Peyer's patch (tissue), 4 donors: ENCODE measurements at regions not wholly inside any gene's neighbourhood (a gene's known extent, or its start where the extent isn't known, plus 50 kb on each side); places are given as distances from the start of the nearest gene placed in this dataset.

Experiments used
- DNase-seq, 3 donors: peaks; one replicate each; pipeline ENCODE4 v3.0.0-alpha.2; 2017 to 2019
- H3K27ac ChIP-seq, 4 donors: fragments of 200-600 bp; sonication (generic); one replicate each; pipeline ENCODE4 v1.5.1; 2016 to 2019
- H3K27me3 ChIP-seq, 2 donors: fragments of 200-600 bp; sonication (generic); one replicate each; pipeline ENCODE4 v1.5.1; 2019
- H3K36me3 ChIP-seq, 3 donors: fragments of 200-600 bp; sonication (generic); one replicate each; pipeline ENCODE4 v1.5.1; 2016 to 2019
- H3K4me1 ChIP-seq, 4 donors: fragments of 200-600 bp; sonication (generic); one replicate each; pipeline ENCODE4 v1.5.1; 2016 to 2019
- H3K4me3 ChIP-seq, 4 donors: fragments of 200-600 bp; sonication (generic); 1 replicate in 3 of 4; 2 replicates in 1 of 4; pipeline ENCODE4 v1.5.1; 2016 to 2019; ENCODE audit warnings: mild to moderate bottlenecking in 1 of 4
- H3K9me3 ChIP-seq, 4 donors: fragments of 200-600 bp; sonication (generic); one replicate each; pipeline ENCODE4 v1.5.1; 2016 to 2019; ENCODE audit warnings: mild to moderate bottlenecking in 1 of 4
- CTCF ChIP-seq, 6 experiments: fragments of 450-650 bp in 4 of 6; fragments of 200-600 bp in 2 of 6; sonication (generic) in 1 of 6; IDR thresholded peaks; one replicate each; pipeline ENCODE4 v1.5.1; 2017 to 2019; ENCODE audit warnings: antibody characterized with exemption in 6 of 6, mild to moderate bottlenecking in 3 of 6, moderate library complexity in 1 of 6
- POLR2A ChIP-seq, 2 donors: fragments of 450-650 bp; IDR thresholded peaks; one replicate each; pipeline ENCODE4 v1.5.1; 2017; ENCODE audit warnings: antibody characterized with exemption in 2 of 2, mild to moderate bottlenecking in 2 of 2, moderate library complexity in 2 of 2

- peak in 1 of 3 donors; percentile 33 for DNase-seq
- Histone ChIP-seq H3K4me3 (no peak overlapping the region), H3K9me3 (no peaks in the 10 kb centered on the region), H3K36me3 (no peaks in the 10 kb centered on the region), H3K4me1 (peaks cover 0 to 8% (median 0%) of the 10 kb centered on the region in 4 donors), H3K27me3 (peaks cover 0 to 4% of the 10 kb centered on the region in 2 donors), H3K27ac (no peak overlapping the region)
- TF ChIP-seq CTCF (IDR thresholded peaks at IDR 0.05): no peak
- TF ChIP-seq POLR2A (IDR thresholded peaks at IDR 0.05): no peak
Observed at GRCh38 chr5:1662559-1663085, 137.0 kb downstream of the MRPL36 start.

GRCh38 chr5:1661831-1662558 lies 137.6 kb downstream of the MRPL36 start:
- H3K9me3 ChIP-seq: no peaks in the 10 kb centered on the region
- peaks cover 0 to 7% (median 0%) of the 10 kb centered on the region in 4 donors for H3K4me1 ChIP-seq
- TF ChIP-seq POLR2A (IDR thresholded peaks at IDR 0.05): no peak
- TF ChIP-seq CTCF (IDR thresholded peaks at IDR 0.05): no peak
- H3K27ac ChIP-seq: no peak overlapping the region
- H3K27me3 ChIP-seq: no peaks in the 10 kb centered on the region
- no peaks in the 10 kb centered on the region for H3K36me3 ChIP-seq
- DNase-seq: peak in 1 of 3 donors; percentile 7
- no peak overlapping the region for H3K4me3 ChIP-seq

GRCh38 chr5:1661311-1661710 lies 137.6 kb upstream of the LPCAT1 start:
- no peak overlapping the region for H3K4me3 ChIP-seq
- no peaks in the 10 kb centered on the region for H3K36me3 ChIP-seq
- peak in 1 of 3 donors; percentile 26 for DNase-seq
- no peaks in the 10 kb centered on the region for H3K27me3 ChIP-seq
- no peaks in the 10 kb centered on the region for H3K9me3 ChIP-seq
- H3K27ac ChIP-seq: no peak overlapping the region
- peaks cover 0 to under 1% (median 0%) of the 10 kb centered on the region in 4 donors for H3K4me1 ChIP-seq
- TF ChIP-seq CTCF (IDR thresholded peaks at IDR 0.05) (no peak), POLR2A (IDR thresholded peaks at IDR 0.05) (no peak)

- no peak overlapping the region for H3K27ac ChIP-seq
- peak in 2 of 3 donors; percentile 2 to 22 for DNase-seq
- TF ChIP-seq POLR2A (IDR thresholded peaks at IDR 0.05) (no peak), CTCF (IDR thresholded peaks at IDR 0.05) (no peak)
- H3K36me3 ChIP-seq: no peaks in the 10 kb centered on the region
- H3K27me3 ChIP-seq: no peaks in the 10 kb centered on the region
- no peak overlapping the region for H3K4me3 ChIP-seq
- no peaks in the 10 kb centered on the region for H3K9me3 ChIP-seq
- no peaks in the 10 kb centered on the region for H3K4me1 ChIP-seq
Observed at GRCh38 chr5:1660511-1660910, 136.8 kb upstream of the LPCAT1 start.

- DNase-seq: peak in 1 of 3 donors; percentile 8
- Histone ChIP-seq H3K4me3 (no peak overlapping the region), H3K27ac (no peak overlapping the region), H3K4me1 (no peaks in the 10 kb centered on the region), H3K9me3 (no peaks in the 10 kb centered on the region), H3K27me3 (no peaks in the 10 kb centered on the region), H3K36me3 (no peaks in the 10 kb centered on the region)
- TF ChIP-seq CTCF (IDR thresholded peaks at IDR 0.05): no peak
- no peak for TF ChIP-seq POLR2A (IDR thresholded peaks at IDR 0.05)
Observed at GRCh38 chr5:1660001-1660400, 136.2 kb upstream of the LPCAT1 start.
